ENCODE measurements at regions not wholly inside any gene's neighbourhood (a gene's known extent, or its start where the extent isn't known, plus 50 kb on each side); places are given as distances from the start of the nearest gene placed in this dataset.

DNA sequence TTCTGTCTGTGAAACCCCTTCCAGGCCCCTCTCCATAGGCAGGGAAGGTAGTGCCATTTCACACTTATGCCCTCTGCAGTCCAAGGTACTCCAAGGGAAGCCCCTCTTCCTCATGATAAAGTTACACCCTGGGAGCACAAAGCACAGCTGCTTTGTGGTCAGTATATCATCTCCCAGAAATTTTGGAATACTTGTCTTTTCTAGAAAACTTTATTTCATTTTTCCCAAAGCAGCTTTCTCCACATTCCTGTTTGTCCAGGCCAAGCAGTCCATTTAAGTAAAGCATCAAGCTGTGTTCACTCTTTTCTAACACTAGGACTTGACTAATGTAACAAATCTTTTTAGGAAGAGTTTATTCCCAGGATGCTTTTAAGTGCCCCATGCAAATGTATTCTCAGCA is 371.8 kb upstream of the RGMB start:
- TF ChIP-seq, protein P1, sequence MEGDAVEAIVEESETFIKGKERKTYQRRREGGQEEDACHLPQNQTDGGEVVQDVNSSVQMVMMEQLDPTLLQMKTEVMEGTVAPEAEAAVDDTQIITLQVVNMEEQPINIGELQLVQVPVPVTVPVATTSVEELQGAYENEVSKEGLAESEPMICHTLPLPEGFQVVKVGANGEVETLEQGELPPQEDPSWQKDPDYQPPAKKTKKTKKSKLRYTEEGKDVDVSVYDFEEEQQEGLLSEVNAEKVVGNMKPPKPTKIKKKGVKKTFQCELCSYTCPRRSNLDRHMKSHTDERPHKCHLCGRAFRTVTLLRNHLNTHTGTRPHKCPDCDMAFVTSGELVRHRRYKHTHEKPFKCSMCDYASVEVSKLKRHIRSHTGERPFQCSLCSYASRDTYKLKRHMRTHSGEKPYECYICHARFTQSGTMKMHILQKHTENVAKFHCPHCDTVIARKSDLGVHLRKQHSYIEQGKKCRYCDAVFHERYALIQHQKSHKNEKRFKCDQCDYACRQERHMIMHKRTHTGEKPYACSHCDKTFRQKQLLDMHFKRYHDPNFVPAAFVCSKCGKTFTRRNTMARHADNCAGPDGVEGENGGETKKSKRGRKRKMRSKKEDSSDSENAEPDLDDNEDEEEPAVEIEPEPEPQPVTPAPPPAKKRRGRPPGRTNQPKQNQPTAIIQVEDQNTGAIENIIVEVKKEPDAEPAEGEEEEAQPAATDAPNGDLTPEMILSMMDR (IDR thresholded peaks at IDR 0.05; ENCODE audit: low read depth, low read length, missing input control), result no peak
- TF ChIP-seq RAD21 (IDR thresholded peaks at IDR 0.05), result no peak
- TF ChIP-seq GABPA (IDR thresholded peaks at IDR 0.05 in 1 of 2, conservative IDR thresholded peaks at IDR 0.05 in 1 of 2), result no peak
- no peak for TF ChIP-seq ZBTB33 (IDR thresholded peaks at IDR 0.05)
- TF ChIP-seq, protein P2, sequence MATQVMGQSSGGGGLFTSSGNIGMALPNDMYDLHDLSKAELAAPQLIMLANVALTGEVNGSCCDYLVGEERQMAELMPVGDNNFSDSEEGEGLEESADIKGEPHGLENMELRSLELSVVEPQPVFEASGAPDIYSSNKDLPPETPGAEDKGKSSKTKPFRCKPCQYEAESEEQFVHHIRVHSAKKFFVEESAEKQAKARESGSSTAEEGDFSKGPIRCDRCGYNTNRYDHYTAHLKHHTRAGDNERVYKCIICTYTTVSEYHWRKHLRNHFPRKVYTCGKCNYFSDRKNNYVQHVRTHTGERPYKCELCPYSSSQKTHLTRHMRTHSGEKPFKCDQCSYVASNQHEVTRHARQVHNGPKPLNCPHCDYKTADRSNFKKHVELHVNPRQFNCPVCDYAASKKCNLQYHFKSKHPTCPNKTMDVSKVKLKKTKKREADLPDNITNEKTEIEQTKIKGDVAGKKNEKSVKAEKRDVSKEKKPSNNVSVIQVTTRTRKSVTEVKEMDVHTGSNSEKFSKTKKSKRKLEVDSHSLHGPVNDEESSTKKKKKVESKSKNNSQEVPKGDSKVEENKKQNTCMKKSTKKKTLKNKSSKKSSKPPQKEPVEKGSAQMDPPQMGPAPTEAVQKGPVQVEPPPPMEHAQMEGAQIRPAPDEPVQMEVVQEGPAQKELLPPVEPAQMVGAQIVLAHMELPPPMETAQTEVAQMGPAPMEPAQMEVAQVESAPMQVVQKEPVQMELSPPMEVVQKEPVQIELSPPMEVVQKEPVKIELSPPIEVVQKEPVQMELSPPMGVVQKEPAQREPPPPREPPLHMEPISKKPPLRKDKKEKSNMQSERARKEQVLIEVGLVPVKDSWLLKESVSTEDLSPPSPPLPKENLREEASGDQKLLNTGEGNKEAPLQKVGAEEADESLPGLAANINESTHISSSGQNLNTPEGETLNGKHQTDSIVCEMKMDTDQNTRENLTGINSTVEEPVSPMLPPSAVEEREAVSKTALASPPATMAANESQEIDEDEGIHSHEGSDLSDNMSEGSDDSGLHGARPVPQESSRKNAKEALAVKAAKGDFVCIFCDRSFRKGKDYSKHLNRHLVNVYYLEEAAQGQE (IDR thresholded peaks at IDR 0.05), result no peak
- TF ChIP-seq SP1 (IDR thresholded peaks at IDR 0.05), result no peak

Data from liver (tissue), 3 donors.